ENCODE measurements at regions not wholly inside any gene's neighbourhood (a gene's known extent, or its start where the extent isn't known, plus 50 kb on each side); places are given as distances from the start of the nearest gene placed in this dataset.
A peak's percentile ranks its signal among the peaks of the same experiment; 100 is the strongest.

- Histone ChIP-seq H3K4me3 (no peak overlapping the region), H3K36me3 (no peaks in the 10 kb centered on the region)
- no peak for TF ChIP-seq CTCF (IDR thresholded peaks at IDR 0.05; ENCODE audit: low read depth, low read length)
Observed at GRCh38 chr7:92939666-92940360, 103.4 kb upstream of the CDK6 start.

GRCh38 chr7:92934096-92934495 lies 97.7 kb upstream of the CDK6 start:
- Histone ChIP-seq H3K36me3 (no peaks in the 10 kb centered on the region), H3K27ac (no peak overlapping the region), H3K9me3 (ENCODE audit: low read depth) (no peaks in the 10 kb centered on the region), H3K4me1 (ENCODE audit: low read depth) (no peaks in the 10 kb centered on the region), H3K4me3 (no peak overlapping the region), H3K27me3 (no peaks in the 10 kb centered on the region)
- no peak for DNase-seq (ENCODE audit: low read depth in 1 of 2, low spot score in 1 of 2)
- TF ChIP-seq CTCF (IDR thresholded peaks at IDR 0.05; ENCODE audit: low read depth, low read length), result no peak

More at GRCh38 chr7:92939666-92940360, 103.4 kb upstream of the CDK6 start:
- H3K27ac ChIP-seq, result no peak overlapping the region
- H3K27me3 ChIP-seq, result no peaks in the 10 kb centered on the region
- no peaks in the 10 kb centered on the region for H3K9me3 ChIP-seq (ENCODE audit: low read depth)
- no peak for DNase-seq (ENCODE audit: low read depth in 1 of 2, low spot score in 1 of 2)
- no peaks in the 10 kb centered on the region for H3K4me1 ChIP-seq (ENCODE audit: low read depth)

GRCh38 chr7:92932450-92932849 lies 96.1 kb upstream of the CDK6 start:
- no peak for TF ChIP-seq CTCF (IDR thresholded peaks at IDR 0.05; ENCODE audit: low read depth, low read length)
- Histone ChIP-seq H3K36me3 (no peaks in the 10 kb centered on the region), H3K4me3 (no peak overlapping the region), H3K4me1 (ENCODE audit: low read depth) (no peaks in the 10 kb centered on the region), H3K27ac (no peak overlapping the region), H3K27me3 (no peaks in the 10 kb centered on the region), H3K9me3 (ENCODE audit: low read depth) (no peaks in the 10 kb centered on the region)
- no peak for DNase-seq (ENCODE audit: low read depth in 1 of 2, low spot score in 1 of 2)

GRCh38 chr7:92930404-92930803 lies 94.0 kb upstream of the CDK6 start:
- H3K27me3 ChIP-seq, result no peaks in the 10 kb centered on the region
- H3K27ac ChIP-seq, result no peak overlapping the region
- no peaks in the 10 kb centered on the region for H3K36me3 ChIP-seq
- TF ChIP-seq CTCF (IDR thresholded peaks at IDR 0.05; ENCODE audit: low read depth, low read length), result no peak
- peaks cover 7% of the 10 kb centered on the region for H3K4me1 ChIP-seq (ENCODE audit: low read depth)
- no peak overlapping the region for H3K4me3 ChIP-seq
- DNase-seq (ENCODE audit: low read depth in 1 of 2, low spot score in 1 of 2), result no peak
- no peaks in the 10 kb centered on the region for H3K9me3 ChIP-seq (ENCODE audit: low read depth)

- Histone ChIP-seq H3K27me3 (no peaks in the 10 kb centered on the region), H3K27ac (peak overlapping the region; percentile 7), H3K4me3 (no peak overlapping the region), H3K4me1 (ENCODE audit: low read depth) (peaks cover 8% of the 10 kb centered on the region), H3K36me3 (no peaks in the 10 kb centered on the region), H3K9me3 (ENCODE audit: low read depth) (no peaks in the 10 kb centered on the region)
- TF ChIP-seq CTCF (IDR thresholded peaks at IDR 0.05; ENCODE audit: low read depth, low read length), result no peak
- no peak for DNase-seq (ENCODE audit: low read depth in 1 of 2, low spot score in 1 of 2)
Observed at GRCh38 chr7:92926697-92927044, 90.3 kb upstream of the CDK6 start.
